ENCODE measurements at regions not wholly inside any gene's neighbourhood (a gene's known extent, or its start where the extent isn't known, plus 50 kb on each side); places are given as distances from the start of the nearest gene placed in this dataset.

DNA sequence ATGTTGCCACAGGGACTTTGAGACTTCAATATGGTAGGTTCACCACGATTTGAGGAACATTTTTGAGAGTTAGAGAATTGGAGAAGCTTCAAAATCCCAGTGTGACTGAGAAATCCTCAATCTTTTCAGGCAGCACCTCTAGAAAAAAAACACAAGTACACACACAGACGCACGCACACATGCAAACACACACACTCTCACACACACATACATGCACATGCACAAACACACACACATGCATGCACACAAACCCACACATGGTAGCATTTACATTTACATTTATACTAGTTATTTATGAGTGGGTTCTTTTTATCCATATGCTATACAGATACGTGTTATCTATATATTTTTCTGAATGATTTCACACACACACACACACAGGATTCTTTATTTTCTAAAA, 901.9 kb downstream of the GATA3 start:
- Histone ChIP-seq H3K4me2 (ENCODE audit: low read length) (no peak overlapping the region), H3K9me2 (replicated peaks; ENCODE audit: control insufficient read depth, low read length) (no peaks in the 10 kb centered on the region), H3K27me3 (ENCODE audit: control insufficient read depth, low read length) (no peaks in the 10 kb centered on the region), H3K4me3 (ENCODE audit: low read length) (no peak overlapping the region), H3K36me3 (ENCODE audit: control insufficient read depth, low read length) (no peaks in the 10 kb centered on the region), H3K27ac (ENCODE audit: low read depth, low read length) (no peak overlapping the region), H4K20me1 (ENCODE audit: control insufficient read depth, insufficient read depth, low read depth, low read length) (no peaks in the 10 kb centered on the region), H3K4me1 (ENCODE audit: control insufficient read depth, low read length) (no peaks in the 10 kb centered on the region), H3F3A (ENCODE audit: control insufficient read depth, insufficient read depth) (no peaks in the 10 kb centered on the region), H3K9me3 (ENCODE audit: control insufficient read depth, insufficient read depth, low read length) (no peaks in the 10 kb centered on the region), H3K79me2 (ENCODE audit: control insufficient read depth, low read length) (no peaks in the 10 kb centered on the region)
- TF ChIP-seq, protein P1, sequence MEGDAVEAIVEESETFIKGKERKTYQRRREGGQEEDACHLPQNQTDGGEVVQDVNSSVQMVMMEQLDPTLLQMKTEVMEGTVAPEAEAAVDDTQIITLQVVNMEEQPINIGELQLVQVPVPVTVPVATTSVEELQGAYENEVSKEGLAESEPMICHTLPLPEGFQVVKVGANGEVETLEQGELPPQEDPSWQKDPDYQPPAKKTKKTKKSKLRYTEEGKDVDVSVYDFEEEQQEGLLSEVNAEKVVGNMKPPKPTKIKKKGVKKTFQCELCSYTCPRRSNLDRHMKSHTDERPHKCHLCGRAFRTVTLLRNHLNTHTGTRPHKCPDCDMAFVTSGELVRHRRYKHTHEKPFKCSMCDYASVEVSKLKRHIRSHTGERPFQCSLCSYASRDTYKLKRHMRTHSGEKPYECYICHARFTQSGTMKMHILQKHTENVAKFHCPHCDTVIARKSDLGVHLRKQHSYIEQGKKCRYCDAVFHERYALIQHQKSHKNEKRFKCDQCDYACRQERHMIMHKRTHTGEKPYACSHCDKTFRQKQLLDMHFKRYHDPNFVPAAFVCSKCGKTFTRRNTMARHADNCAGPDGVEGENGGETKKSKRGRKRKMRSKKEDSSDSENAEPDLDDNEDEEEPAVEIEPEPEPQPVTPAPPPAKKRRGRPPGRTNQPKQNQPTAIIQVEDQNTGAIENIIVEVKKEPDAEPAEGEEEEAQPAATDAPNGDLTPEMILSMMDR (IDR thresholded peaks at IDR 0.05; ENCODE audit: low read depth, low read length, poor library complexity, severe bottlenecking), result no peak
- no peak for TF ChIP-seq EZH2phosphoT487 (IDR thresholded peaks at IDR 0.05; ENCODE audit: borderline replicate concordance, low read length)

DNA sequence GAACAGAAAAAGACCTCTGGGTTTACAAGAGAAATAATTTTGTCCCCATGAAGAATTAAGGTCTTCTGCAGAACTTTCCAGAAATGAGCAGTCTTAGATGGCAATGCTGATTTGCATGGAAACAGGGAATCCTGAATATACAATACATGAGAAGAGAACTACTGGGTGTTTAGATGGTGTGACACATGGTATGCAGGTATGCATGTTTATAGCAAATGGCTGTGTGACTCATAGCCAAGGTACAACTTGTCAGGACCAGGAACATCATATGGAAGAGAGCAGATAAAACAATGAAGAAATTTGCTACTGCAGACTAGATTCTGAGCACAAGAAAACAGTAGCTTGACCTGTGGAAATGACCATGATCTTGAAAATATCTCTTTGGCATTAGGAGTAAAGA, 907.8 kb downstream of the GATA3 start:
- Histone ChIP-seq H4K20me1 (ENCODE audit: control insufficient read depth, insufficient read depth, low read depth, low read length) (no peaks in the 10 kb centered on the region), H3K9me3 (ENCODE audit: control insufficient read depth, insufficient read depth, low read length) (no peaks in the 10 kb centered on the region), H3K4me2 (ENCODE audit: low read length) (no peak overlapping the region), H3K4me3 (ENCODE audit: low read length) (no peak overlapping the region), H3F3A (ENCODE audit: control insufficient read depth, insufficient read depth) (no peaks in the 10 kb centered on the region), H3K36me3 (ENCODE audit: control insufficient read depth, low read length) (no peaks in the 10 kb centered on the region), H3K27ac (ENCODE audit: low read depth, low read length) (no peak overlapping the region), H3K27me3 (ENCODE audit: control insufficient read depth, low read length) (no peaks in the 10 kb centered on the region), H3K79me2 (ENCODE audit: control insufficient read depth, low read length) (no peaks in the 10 kb centered on the region), H3K9me2 (replicated peaks; ENCODE audit: control insufficient read depth, low read length) (no peaks in the 10 kb centered on the region), H3K4me1 (ENCODE audit: control insufficient read depth, low read length) (no peaks in the 10 kb centered on the region)
- no peak for TF ChIP-seq EZH2phosphoT487 (IDR thresholded peaks at IDR 0.05; ENCODE audit: borderline replicate concordance, low read length)
- TF ChIP-seq, protein P1 (IDR thresholded peaks at IDR 0.05; ENCODE audit: low read depth, low read length, poor library complexity, severe bottlenecking), result no peak

DNA sequence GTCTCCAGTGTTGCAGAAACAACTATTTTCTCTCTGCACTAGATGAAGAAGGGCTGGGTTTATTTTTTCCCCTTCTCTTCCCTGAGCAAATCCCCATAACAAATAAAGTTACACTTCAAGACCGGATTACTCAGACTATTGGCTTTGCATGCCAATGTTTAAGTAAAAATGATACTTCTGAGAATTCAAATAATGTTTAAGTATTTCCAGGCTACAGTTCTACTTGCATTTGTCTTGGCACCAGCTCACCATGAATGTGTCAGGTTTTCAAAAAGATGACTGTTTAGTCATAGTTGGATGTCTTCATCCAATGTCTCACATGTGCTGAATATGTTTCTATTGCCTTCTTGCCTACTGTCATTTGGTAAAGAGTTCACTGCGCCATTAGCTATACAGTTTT, 912.6 kb downstream of the GATA3 start:
- Histone ChIP-seq H3K36me3 (ENCODE audit: control insufficient read depth, low read length) (no peaks in the 10 kb centered on the region), H3K27me3 (ENCODE audit: control insufficient read depth, low read length) (no peaks in the 10 kb centered on the region), H3K9me2 (replicated peaks; ENCODE audit: control insufficient read depth, low read length) (no peaks in the 10 kb centered on the region), H3F3A (ENCODE audit: control insufficient read depth, insufficient read depth) (no peaks in the 10 kb centered on the region), H3K9me3 (ENCODE audit: control insufficient read depth, insufficient read depth, low read length) (no peaks in the 10 kb centered on the region), H3K4me2 (ENCODE audit: low read length) (no peak overlapping the region), H4K20me1 (ENCODE audit: control insufficient read depth, insufficient read depth, low read depth, low read length) (no peaks in the 10 kb centered on the region), H3K4me1 (ENCODE audit: control insufficient read depth, low read length) (no peaks in the 10 kb centered on the region), H3K4me3 (ENCODE audit: low read length) (no peak overlapping the region), H3K79me2 (ENCODE audit: control insufficient read depth, low read length) (no peaks in the 10 kb centered on the region), H3K27ac (ENCODE audit: low read depth, low read length) (no peak overlapping the region)
- no peak for TF ChIP-seq EZH2phosphoT487 (IDR thresholded peaks at IDR 0.05; ENCODE audit: borderline replicate concordance, low read length)
- TF ChIP-seq, protein P1 (IDR thresholded peaks at IDR 0.05; ENCODE audit: low read depth, low read length, poor library complexity, severe bottlenecking), result no peak

DNA sequence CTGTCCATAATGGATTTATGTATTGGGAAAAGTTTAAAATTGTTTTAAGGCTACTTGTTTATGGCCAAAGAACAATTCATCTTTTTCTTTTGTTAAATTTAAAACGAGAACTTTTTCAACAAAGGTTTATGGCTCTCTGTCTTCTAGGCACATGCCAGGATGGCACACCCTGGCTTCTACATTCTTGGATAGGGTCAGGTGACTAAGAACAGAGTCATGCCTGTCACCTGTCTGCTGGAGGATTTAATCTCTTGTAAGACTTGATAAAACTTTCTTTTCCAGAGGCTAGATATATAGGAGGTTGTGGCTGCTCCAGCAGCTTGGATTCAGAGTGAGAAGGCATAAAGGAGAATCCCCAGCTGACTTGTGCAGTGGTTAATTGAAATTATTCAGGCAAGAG, 915.4 kb downstream of the GATA3 start:
- Histone ChIP-seq H3K9me2 (replicated peaks; ENCODE audit: control insufficient read depth, low read length) (no peaks in the 10 kb centered on the region), H3K27ac (ENCODE audit: low read depth, low read length) (no peak overlapping the region), H3F3A (ENCODE audit: control insufficient read depth, insufficient read depth) (no peaks in the 10 kb centered on the region), H3K27me3 (ENCODE audit: control insufficient read depth, low read length) (no peaks in the 10 kb centered on the region), H3K4me1 (ENCODE audit: control insufficient read depth, low read length) (no peaks in the 10 kb centered on the region), H3K36me3 (ENCODE audit: control insufficient read depth, low read length) (no peaks in the 10 kb centered on the region), H3K4me2 (ENCODE audit: low read length) (no peak overlapping the region), H3K9me3 (ENCODE audit: control insufficient read depth, insufficient read depth, low read length) (no peaks in the 10 kb centered on the region), H4K20me1 (ENCODE audit: control insufficient read depth, insufficient read depth, low read depth, low read length) (no peaks in the 10 kb centered on the region), H3K79me2 (ENCODE audit: control insufficient read depth, low read length) (no peaks in the 10 kb centered on the region), H3K4me3 (ENCODE audit: low read length) (no peak overlapping the region)
- TF ChIP-seq, protein P1 (IDR thresholded peaks at IDR 0.05; ENCODE audit: low read depth, low read length, poor library complexity, severe bottlenecking), result no peak
- no peak for TF ChIP-seq EZH2phosphoT487 (IDR thresholded peaks at IDR 0.05; ENCODE audit: borderline replicate concordance, low read length)

All from DOHH2 (cell line).